Mammary epithelial cell (primary cell): ENCODE measurements at regions not wholly inside any gene's neighbourhood (a gene's known extent, or its start where the extent isn't known, plus 50 kb on each side); places are given as distances from the start of the nearest gene placed in this dataset.

Experiments
- EZH2 ChIP-seq: IDR thresholded peaks from 2 replicates; pipeline ENCODE4 v1.6.1; 2012; ENCODE audit warnings: low read length, inconsistent platforms, borderline replicate concordance
- TF ChIP-seq, protein P1 (sequence below), 2 donors: IDR thresholded peaks in 1 of 2; conservative IDR thresholded peaks in 1 of 2; 2 replicates each; pipeline ENCODE4 v1.5.1; 2011 to 2012; ENCODE audit warnings: inconsistent platforms in 2 of 2, low read length in 2 of 2, mild to moderate bottlenecking in 2 of 2, control low read depth in 1 of 2, low read depth in 1 of 2; ENCODE audit not compliant: insufficient read depth in 1 of 2; ENCODE audit errors: extremely low read depth in 1 of 2

DNA sequence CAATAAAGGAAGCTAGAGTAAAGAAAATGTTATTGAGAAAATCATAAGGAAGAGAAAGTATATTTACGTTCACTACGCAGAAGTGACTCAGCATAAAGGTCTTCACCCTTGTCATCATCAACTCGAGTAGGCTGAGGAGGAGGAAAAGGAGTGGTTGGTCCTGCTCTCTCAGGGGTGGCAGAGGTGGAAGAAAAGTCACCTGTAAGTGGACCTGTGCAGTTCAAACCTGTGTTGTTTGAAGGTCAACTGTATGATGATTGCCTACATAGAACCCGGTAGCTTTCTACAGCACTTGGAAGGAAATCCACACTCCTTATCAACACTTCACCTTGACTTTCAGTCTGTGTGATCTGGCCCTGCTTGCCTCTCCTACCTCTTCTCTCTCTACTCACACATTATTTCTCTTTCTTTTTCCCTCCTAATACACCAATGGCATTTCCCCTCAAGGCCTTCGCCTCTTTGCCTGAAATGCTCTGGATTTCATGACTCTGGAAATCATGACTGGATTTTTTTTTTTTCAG, 109.3 kb upstream of the CPEB4 start:
- TF ChIP-seq, protein P1, sequence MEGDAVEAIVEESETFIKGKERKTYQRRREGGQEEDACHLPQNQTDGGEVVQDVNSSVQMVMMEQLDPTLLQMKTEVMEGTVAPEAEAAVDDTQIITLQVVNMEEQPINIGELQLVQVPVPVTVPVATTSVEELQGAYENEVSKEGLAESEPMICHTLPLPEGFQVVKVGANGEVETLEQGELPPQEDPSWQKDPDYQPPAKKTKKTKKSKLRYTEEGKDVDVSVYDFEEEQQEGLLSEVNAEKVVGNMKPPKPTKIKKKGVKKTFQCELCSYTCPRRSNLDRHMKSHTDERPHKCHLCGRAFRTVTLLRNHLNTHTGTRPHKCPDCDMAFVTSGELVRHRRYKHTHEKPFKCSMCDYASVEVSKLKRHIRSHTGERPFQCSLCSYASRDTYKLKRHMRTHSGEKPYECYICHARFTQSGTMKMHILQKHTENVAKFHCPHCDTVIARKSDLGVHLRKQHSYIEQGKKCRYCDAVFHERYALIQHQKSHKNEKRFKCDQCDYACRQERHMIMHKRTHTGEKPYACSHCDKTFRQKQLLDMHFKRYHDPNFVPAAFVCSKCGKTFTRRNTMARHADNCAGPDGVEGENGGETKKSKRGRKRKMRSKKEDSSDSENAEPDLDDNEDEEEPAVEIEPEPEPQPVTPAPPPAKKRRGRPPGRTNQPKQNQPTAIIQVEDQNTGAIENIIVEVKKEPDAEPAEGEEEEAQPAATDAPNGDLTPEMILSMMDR (conservative IDR thresholded peaks at IDR 0.05 in 1 of 2, IDR thresholded peaks at IDR 0.05 in 1 of 2; ENCODE audit: extremely low read depth in 1 of 2, insufficient read depth in 1 of 2, low read depth in 1 of 2, low read length in 2 of 2): no peak
- TF ChIP-seq EZH2: no peak
